Upper lobe of left lung (tissue), 4 donors: ENCODE measurements at regions not wholly inside any gene's neighbourhood (a gene's known extent, or its start where the extent isn't known, plus 50 kb on each side); places are given as distances from the start of the nearest gene placed in this dataset.

Experiments
- EP300 ChIP-seq, 4 donors: sonication (generic); formaldehyde crosslinking; IDR thresholded peaks; one replicate each; pipeline ENCODE4 v1.5.1; 2017; ENCODE audit warnings: antibody characterized with exemption in 4 of 4, control low read depth in 2 of 4
- POLR2AphosphoS5 ChIP-seq, 2 donors: sonication (generic); formaldehyde crosslinking; IDR thresholded peaks; one replicate each; pipeline ENCODE4 v1.5.1; 2017; ENCODE audit warnings: antibody characterized with exemption in 2 of 2
- TF ChIP-seq, protein P1 (sequence below), 6 experiments: fragments of 450-650 bp in 4 of 6; fragments of 200-600 bp in 2 of 6; sonication (generic) in 2 of 6; IDR thresholded peaks; one replicate each; pipeline ENCODE4 v1.5.1; 2016 to 2019; ENCODE audit warnings: antibody characterized with exemption in 6 of 6

DNA sequence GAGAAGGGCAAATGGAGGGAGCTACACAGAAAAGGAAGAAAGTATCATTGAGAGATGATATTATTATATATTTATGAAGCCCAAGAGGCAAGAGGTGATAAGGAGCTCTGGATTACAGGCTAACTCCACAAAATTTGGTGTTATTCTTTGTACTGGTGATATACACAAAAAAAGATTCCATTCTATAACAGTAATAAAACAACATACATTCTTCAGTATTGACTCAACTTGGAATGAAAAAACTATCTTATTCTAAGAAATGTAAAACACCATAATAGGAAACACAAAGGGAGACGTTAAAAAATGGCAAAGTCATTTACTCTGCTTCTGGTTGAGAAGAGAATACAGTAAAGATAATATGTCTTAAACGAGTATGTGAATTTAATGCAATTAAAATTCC lies 99.4 kb downstream of the TEX35 start:
- TF ChIP-seq EP300 (IDR thresholded peaks at IDR 0.05) (no peak), POLR2AphosphoS5 (IDR thresholded peaks at IDR 0.05) (no peak)
- TF ChIP-seq, protein P1, sequence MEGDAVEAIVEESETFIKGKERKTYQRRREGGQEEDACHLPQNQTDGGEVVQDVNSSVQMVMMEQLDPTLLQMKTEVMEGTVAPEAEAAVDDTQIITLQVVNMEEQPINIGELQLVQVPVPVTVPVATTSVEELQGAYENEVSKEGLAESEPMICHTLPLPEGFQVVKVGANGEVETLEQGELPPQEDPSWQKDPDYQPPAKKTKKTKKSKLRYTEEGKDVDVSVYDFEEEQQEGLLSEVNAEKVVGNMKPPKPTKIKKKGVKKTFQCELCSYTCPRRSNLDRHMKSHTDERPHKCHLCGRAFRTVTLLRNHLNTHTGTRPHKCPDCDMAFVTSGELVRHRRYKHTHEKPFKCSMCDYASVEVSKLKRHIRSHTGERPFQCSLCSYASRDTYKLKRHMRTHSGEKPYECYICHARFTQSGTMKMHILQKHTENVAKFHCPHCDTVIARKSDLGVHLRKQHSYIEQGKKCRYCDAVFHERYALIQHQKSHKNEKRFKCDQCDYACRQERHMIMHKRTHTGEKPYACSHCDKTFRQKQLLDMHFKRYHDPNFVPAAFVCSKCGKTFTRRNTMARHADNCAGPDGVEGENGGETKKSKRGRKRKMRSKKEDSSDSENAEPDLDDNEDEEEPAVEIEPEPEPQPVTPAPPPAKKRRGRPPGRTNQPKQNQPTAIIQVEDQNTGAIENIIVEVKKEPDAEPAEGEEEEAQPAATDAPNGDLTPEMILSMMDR (IDR thresholded peaks at IDR 0.05), result no peak
